ENCODE measurements at regions not wholly inside any gene's neighbourhood (a gene's known extent, or its start where the extent isn't known, plus 50 kb on each side); places are given as distances from the start of the nearest gene placed in this dataset.
A peak's percentile ranks its signal among the peaks of the same experiment; 100 is the strongest.

DNA sequence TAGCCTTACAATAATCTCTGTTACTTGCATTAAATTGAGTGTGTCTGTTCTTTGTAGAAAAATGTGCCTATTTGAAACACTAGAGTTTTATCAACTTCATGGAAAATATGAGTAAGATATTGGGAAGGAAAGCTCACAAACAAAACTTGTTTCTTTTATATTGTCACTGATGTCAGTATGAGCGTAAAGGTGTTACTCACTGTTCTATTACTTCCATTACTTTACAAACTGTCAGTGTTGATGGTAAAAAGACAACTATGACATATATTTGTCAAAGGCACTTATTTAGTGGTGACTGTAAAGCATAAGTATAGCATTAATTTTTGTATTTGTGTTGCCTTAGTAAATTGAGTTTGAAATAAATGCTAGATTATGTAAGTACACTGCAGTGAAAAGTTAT, 193.7 kb upstream of the FLRT2 start:
- Mint-ChIP-seq H3K27ac (ENCODE audit: unreplicated experiment) (no peak overlapping the region), H3K4me1 (no peaks in the 10 kb centered on the region), H3K36me3 (ENCODE audit: low read depth) (no peaks in the 10 kb centered on the region), H3K4me3 (no peak overlapping the region), H3K9me3 (no peaks in the 10 kb centered on the region), H3K27me3 (ENCODE audit: low read depth) (no peaks in the 10 kb centered on the region)
- TF ChIP-seq, protein P1, sequence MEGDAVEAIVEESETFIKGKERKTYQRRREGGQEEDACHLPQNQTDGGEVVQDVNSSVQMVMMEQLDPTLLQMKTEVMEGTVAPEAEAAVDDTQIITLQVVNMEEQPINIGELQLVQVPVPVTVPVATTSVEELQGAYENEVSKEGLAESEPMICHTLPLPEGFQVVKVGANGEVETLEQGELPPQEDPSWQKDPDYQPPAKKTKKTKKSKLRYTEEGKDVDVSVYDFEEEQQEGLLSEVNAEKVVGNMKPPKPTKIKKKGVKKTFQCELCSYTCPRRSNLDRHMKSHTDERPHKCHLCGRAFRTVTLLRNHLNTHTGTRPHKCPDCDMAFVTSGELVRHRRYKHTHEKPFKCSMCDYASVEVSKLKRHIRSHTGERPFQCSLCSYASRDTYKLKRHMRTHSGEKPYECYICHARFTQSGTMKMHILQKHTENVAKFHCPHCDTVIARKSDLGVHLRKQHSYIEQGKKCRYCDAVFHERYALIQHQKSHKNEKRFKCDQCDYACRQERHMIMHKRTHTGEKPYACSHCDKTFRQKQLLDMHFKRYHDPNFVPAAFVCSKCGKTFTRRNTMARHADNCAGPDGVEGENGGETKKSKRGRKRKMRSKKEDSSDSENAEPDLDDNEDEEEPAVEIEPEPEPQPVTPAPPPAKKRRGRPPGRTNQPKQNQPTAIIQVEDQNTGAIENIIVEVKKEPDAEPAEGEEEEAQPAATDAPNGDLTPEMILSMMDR (conservative IDR thresholded peaks at IDR 0.05): no peak
- no peak for DNase-seq (ENCODE audit: low read depth, low spot score)

GRCh38 chr14:85336817-85337216, 193.1 kb upstream of the FLRT2 start:
- Mint-ChIP-seq H3K4me1 (no peaks in the 10 kb centered on the region), H3K27ac (ENCODE audit: unreplicated experiment) (no peak overlapping the region), H3K9me3 (no peaks in the 10 kb centered on the region), H3K36me3 (ENCODE audit: low read depth) (no peaks in the 10 kb centered on the region), H3K27me3 (ENCODE audit: low read depth) (no peaks in the 10 kb centered on the region), H3K4me3 (no peak overlapping the region)
- TF ChIP-seq, protein P1 (conservative IDR thresholded peaks at IDR 0.05): no peak
- no peak for DNase-seq (ENCODE audit: low read depth, low spot score)

DNA sequence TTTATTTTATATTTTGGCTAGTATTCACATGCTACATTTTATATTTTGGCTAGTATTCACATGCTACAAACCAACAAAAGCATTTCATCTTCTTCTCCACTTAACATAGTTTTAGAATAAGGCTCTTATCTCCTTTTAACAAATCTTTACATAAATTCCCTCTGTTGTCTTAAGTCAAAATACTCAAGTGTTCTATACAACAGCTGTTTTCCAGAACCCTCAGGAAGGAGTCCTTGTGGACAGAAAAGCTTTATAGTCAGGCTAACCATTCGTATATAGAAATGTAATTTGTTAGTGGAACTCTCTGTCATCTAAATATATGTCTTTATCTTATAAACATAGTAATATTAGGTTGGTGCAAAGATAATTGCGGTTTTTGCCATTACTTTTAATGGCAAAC, 191.0 kb upstream of the FLRT2 start:
- Mint-ChIP-seq H3K4me3 (no peak overlapping the region), H3K4me1 (no peaks in the 10 kb centered on the region), H3K36me3 (ENCODE audit: low read depth) (no peaks in the 10 kb centered on the region), H3K9me3 (peaks cover 2% of the 10 kb centered on the region), H3K27me3 (ENCODE audit: low read depth) (no peaks in the 10 kb centered on the region), H3K27ac (ENCODE audit: unreplicated experiment) (peak overlapping the region; percentile 38)
- TF ChIP-seq, protein P1 (conservative IDR thresholded peaks at IDR 0.05): no peak
- no peak for DNase-seq (ENCODE audit: low read depth, low spot score)

GRCh38 chr14:85342858-85343607, 186.9 kb upstream of the FLRT2 start:
- Mint-ChIP-seq H3K27ac (ENCODE audit: unreplicated experiment) (no peak overlapping the region), H3K36me3 (ENCODE audit: low read depth) (no peaks in the 10 kb centered on the region), H3K4me1 (no peaks in the 10 kb centered on the region), H3K9me3 (peaks cover 9% of the 10 kb centered on the region), H3K4me3 (no peak overlapping the region), H3K27me3 (ENCODE audit: low read depth) (no peaks in the 10 kb centered on the region)
- no peak for DNase-seq (ENCODE audit: low read depth, low spot score)
- TF ChIP-seq, protein P1 (conservative IDR thresholded peaks at IDR 0.05): no peak

DNA sequence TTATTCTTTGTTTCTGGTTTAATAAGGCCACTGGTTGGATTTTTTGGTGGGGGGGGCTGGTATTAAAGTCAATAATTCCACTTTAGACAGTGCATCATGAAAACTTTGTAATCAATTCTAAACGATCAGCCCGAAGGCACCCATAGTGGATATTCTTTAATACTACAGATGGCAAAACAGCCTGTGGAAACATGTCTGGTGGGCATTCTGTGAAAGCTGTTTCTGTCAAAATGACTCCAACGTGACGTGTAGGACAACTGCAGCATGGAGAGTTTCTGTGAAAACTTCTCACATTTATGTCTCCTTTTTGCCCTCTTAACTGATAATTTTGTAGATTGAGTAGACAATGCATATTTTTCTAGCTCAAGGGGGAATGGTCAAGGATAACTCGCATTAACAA, 185.8 kb upstream of the FLRT2 start:
- no peak overlapping the region for H3K27ac Mint-ChIP-seq (ENCODE audit: unreplicated experiment)
- DNase-seq (ENCODE audit: low read depth, low spot score): no peak
- peaks cover 9% of the 10 kb centered on the region for H3K9me3 Mint-ChIP-seq
- TF ChIP-seq, protein P1 (conservative IDR thresholded peaks at IDR 0.05): no peak
- H3K4me3 Mint-ChIP-seq: no peak overlapping the region
- no peaks in the 10 kb centered on the region for H3K27me3 Mint-ChIP-seq (ENCODE audit: low read depth)
- no peaks in the 10 kb centered on the region for H3K4me1 Mint-ChIP-seq
- no peaks in the 10 kb centered on the region for H3K36me3 Mint-ChIP-seq (ENCODE audit: low read depth)
